Tibial artery (tissue), 4 donors: ENCODE measurements at regions not wholly inside any gene's neighbourhood (a gene's known extent, or its start where the extent isn't known, plus 50 kb on each side); places are given as distances from the start of the nearest gene placed in this dataset.

ENCODE experiments used
- DNase-seq, 2 donors: peaks; one replicate each; pipeline ENCODE4 v3.0.0-alpha.2; 2019
- H3K27ac ChIP-seq, 2 donors: fragments of 200-600 bp; sonication (generic) in 1 of 2; 1 replicate in 1 of 2; 2 replicates in 1 of 2; pipeline ENCODE4 v1.5.1; 2018 to 2019; ENCODE audit warnings: mild to moderate bottlenecking in 1 of 2
- H3K27me3 ChIP-seq, 2 donors: fragments of 200-600 bp; sonication (generic) in 1 of 2; one replicate each; pipeline versions ENCODE4 v1.5.1 to v1.6.0; 2016 to 2019
- H3K36me3 ChIP-seq, 3 donors: fragments of 200-600 bp; sonication (generic) in 2 of 3; one replicate each; pipeline ENCODE4 v1.5.1; 2016 to 2019; ENCODE audit warnings: mild to moderate bottlenecking in 2 of 3
- H3K4me1 ChIP-seq, 4 donors: fragments of 200-600 bp; sonication (generic) in 2 of 4; 1 replicate in 3 of 4; 2 replicates in 1 of 4; pipeline ENCODE4 v1.5.1; 2016 to 2019
- H3K4me3 ChIP-seq, 2 donors: fragments of 200-600 bp; sonication (generic) in 1 of 2; 1 replicate in 1 of 2; 2 replicates in 1 of 2; pipeline ENCODE4 v1.5.1; 2018 to 2019; ENCODE audit warnings: mild to moderate bottlenecking in 2 of 2
- H3K9me3 ChIP-seq, 3 donors: fragments of 200-600 bp; sonication (generic) in 1 of 3; one replicate each; pipeline ENCODE4 v1.5.1; 2016 to 2019
- CTCF ChIP-seq, 2 experiments: fragments of 200-600 bp in 1 of 2; fragments of 450-650 bp in 1 of 2; IDR thresholded peaks; one replicate each; pipeline ENCODE4 v1.5.1; 2017 to 2019; ENCODE audit warnings: antibody characterized with exemption in 2 of 2, mild to moderate bottlenecking in 1 of 2, moderate library complexity in 1 of 2
- intact Hi-C: fragments of 100-400 bp; cut with DNase I; formaldehyde crosslinking; loops from one replicate; pipeline ENCODE4 v1.15.0; 2023; ENCODE audit warnings: low total_unique reads

GRCh38 chr5:115394531-115394930 lies 98.1 kb upstream of the CCDC112 start:
- no peaks in the 10 kb centered on the region for H3K36me3 ChIP-seq
- no peak overlapping the region for H3K4me3 ChIP-seq
- no peaks in the 10 kb centered on the region for H3K27me3 ChIP-seq
- no peak for DNase-seq
- H3K4me1 ChIP-seq: no peaks in the 10 kb centered on the region
- H3K9me3 ChIP-seq: no peaks in the 10 kb centered on the region
- no peak overlapping the region for H3K27ac ChIP-seq
- TF ChIP-seq CTCF (IDR thresholded peaks at IDR 0.05): no peak
- intact Hi-C loops: no loop called here

GRCh38 chr5:115393239-115393638 lies 96.8 kb upstream of the CCDC112 start:
- H3K4me1 ChIP-seq: no peaks in the 10 kb centered on the region
- no peak overlapping the region for H3K4me3 ChIP-seq
- DNase-seq: no peak
- TF ChIP-seq CTCF (IDR thresholded peaks at IDR 0.05): no peak
- no peaks in the 10 kb centered on the region for H3K36me3 ChIP-seq
- H3K27ac ChIP-seq: no peak overlapping the region
- intact Hi-C loops: no loop called here
- no peaks in the 10 kb centered on the region for H3K9me3 ChIP-seq
- no peaks in the 10 kb centered on the region for H3K27me3 ChIP-seq

- intact Hi-C loops: no loop called here
- Histone ChIP-seq H3K9me3 (no peaks in the 10 kb centered on the region), H3K27me3 (no peaks in the 10 kb centered on the region), H3K4me3 (no peak overlapping the region), H3K27ac (no peak overlapping the region), H3K4me1 (no peaks in the 10 kb centered on the region), H3K36me3 (no peaks in the 10 kb centered on the region)
- TF ChIP-seq CTCF (IDR thresholded peaks at IDR 0.05): no peak
- DNase-seq: no peak
Observed at GRCh38 chr5:115392611-115393010, 96.2 kb upstream of the CCDC112 start.

- Histone ChIP-seq H3K27me3 (no peaks in the 10 kb centered on the region), H3K36me3 (no peaks in the 10 kb centered on the region), H3K27ac (no peak overlapping the region), H3K4me3 (no peak overlapping the region), H3K9me3 (no peaks in the 10 kb centered on the region), H3K4me1 (no peaks in the 10 kb centered on the region)
- DNase-seq: no peak
- no peak for TF ChIP-seq CTCF (IDR thresholded peaks at IDR 0.05)
- intact Hi-C loops: no loop called here
Observed at GRCh38 chr5:115391780-115392179, 95.3 kb upstream of the CCDC112 start.

GRCh38 chr5:115389799-115390382 lies 93.4 kb upstream of the CCDC112 start:
- H3K27me3 ChIP-seq: no peaks in the 10 kb centered on the region
- no peak for TF ChIP-seq CTCF (IDR thresholded peaks at IDR 0.05)
- H3K36me3 ChIP-seq: no peaks in the 10 kb centered on the region
- no peak overlapping the region for H3K27ac ChIP-seq
- H3K9me3 ChIP-seq: no peaks in the 10 kb centered on the region
- intact Hi-C loops: no loop called here
- no peaks in the 10 kb centered on the region for H3K4me1 ChIP-seq
- DNase-seq: no peak
- no peak overlapping the region for H3K4me3 ChIP-seq
